Loucy (cell line): ENCODE measurements at regions not wholly inside any gene's neighbourhood (a gene's known extent, or its start where the extent isn't known, plus 50 kb on each side); places are given as distances from the start of the nearest gene placed in this dataset.

ENCODE experiments used
- EZH2phosphoT487 ChIP-seq: fragments of 200-600 bp; IDR thresholded peaks from 2 replicates; pipeline ENCODE4 v1.6.1; 2018; ENCODE audit warnings: antibody characterized with exemption, mild to moderate bottlenecking, moderate library complexity, borderline replicate concordance
- TF ChIP-seq, protein P1 (sequence below): fragments of 200-600 bp; sonication (generic); conservative IDR thresholded peaks from 2 replicates; pipeline ENCODE4 v1.5.1; 2014; ENCODE audit warnings: mild to moderate bottlenecking, antibody characterized with exemption, low read length

- TF ChIP-seq, protein P1, sequence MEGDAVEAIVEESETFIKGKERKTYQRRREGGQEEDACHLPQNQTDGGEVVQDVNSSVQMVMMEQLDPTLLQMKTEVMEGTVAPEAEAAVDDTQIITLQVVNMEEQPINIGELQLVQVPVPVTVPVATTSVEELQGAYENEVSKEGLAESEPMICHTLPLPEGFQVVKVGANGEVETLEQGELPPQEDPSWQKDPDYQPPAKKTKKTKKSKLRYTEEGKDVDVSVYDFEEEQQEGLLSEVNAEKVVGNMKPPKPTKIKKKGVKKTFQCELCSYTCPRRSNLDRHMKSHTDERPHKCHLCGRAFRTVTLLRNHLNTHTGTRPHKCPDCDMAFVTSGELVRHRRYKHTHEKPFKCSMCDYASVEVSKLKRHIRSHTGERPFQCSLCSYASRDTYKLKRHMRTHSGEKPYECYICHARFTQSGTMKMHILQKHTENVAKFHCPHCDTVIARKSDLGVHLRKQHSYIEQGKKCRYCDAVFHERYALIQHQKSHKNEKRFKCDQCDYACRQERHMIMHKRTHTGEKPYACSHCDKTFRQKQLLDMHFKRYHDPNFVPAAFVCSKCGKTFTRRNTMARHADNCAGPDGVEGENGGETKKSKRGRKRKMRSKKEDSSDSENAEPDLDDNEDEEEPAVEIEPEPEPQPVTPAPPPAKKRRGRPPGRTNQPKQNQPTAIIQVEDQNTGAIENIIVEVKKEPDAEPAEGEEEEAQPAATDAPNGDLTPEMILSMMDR, result no peak
- TF ChIP-seq EZH2phosphoT487, result no peak
Measured at GRCh38 chr18:40120796-40121391, 1834.1 kb upstream of the PIK3C3 start.
